AG10803 (cell line): ENCODE measurements at regions not wholly inside any gene's neighbourhood (a gene's known extent, or its start where the extent isn't known, plus 50 kb on each side); places are given as distances from the start of the nearest gene placed in this dataset.
"Not testable (repeated sequence)": the region's sequence is repeated elsewhere in the genome, so short reads cannot be mapped to it uniquely, and the experiment has no call there.

Source experiments
- DNase-seq: peaks from one replicate; pipeline ENCODE4 v3.0.0; 2010; ENCODE audit warnings: low read depth
- H3K4me3 ChIP-seq: 2 replicates; pipeline ENCODE4 v1.5.1; 2011; ENCODE audit warnings: mild to moderate bottlenecking, low read length, control low read depth
- CTCF ChIP-seq: conservative IDR thresholded peaks from 2 replicates; pipeline ENCODE4 v1.5.1; 2011; ENCODE audit warnings: mild to moderate bottlenecking, low read length, control low read depth, inconsistent platforms

- H3K4me3 ChIP-seq = no peak overlapping the region
- no peak for DNase-seq
- no peak for TF ChIP-seq CTCF
These were observed 118.7 kb upstream of the NXPH2 start for GRCh38 chr2:138898855-138899254.

- DNase-seq = no peak
- H3K4me3 ChIP-seq = no peak overlapping the region
- TF ChIP-seq CTCF = no peak
These were observed 117.1 kb upstream of the NXPH2 start for GRCh38 chr2:138897274-138897673.

GRCh38 chr2:138893746-138894145 is 113.6 kb upstream of the NXPH2 start:
- DNase-seq = no peak
- TF ChIP-seq CTCF = no peak
- H3K4me3 ChIP-seq = no peak overlapping the region

- TF ChIP-seq CTCF = no peak
- no peak overlapping the region for H3K4me3 ChIP-seq
- DNase-seq = no peak
These were observed 100.9 kb upstream of the NXPH2 start for GRCh38 chr2:138881126-138881525.

- no peak for DNase-seq
- TF ChIP-seq CTCF = no peak
- H3K4me3 ChIP-seq = no peak overlapping the region
These were observed 99.7 kb upstream of the NXPH2 start for GRCh38 chr2:138879931-138880330.

- no peak for DNase-seq
- no peak for TF ChIP-seq CTCF
- H3K4me3 ChIP-seq = no peak overlapping the region
These were observed 97.2 kb upstream of the NXPH2 start for GRCh38 chr2:138877421-138877820.

- no peak for DNase-seq
- no peak for TF ChIP-seq CTCF
- no peak overlapping the region for H3K4me3 ChIP-seq
These were observed 94.1 kb upstream of the NXPH2 start for GRCh38 chr2:138874251-138874650.

GRCh38 chr2:138872116-138872515 is 91.9 kb upstream of the NXPH2 start:
- not testable (repeated sequence) for H3K4me3 ChIP-seq, DNase-seq
